GM12878 (cell line): ENCODE measurements at regions not wholly inside any gene's neighbourhood (a gene's known extent, or its start where the extent isn't known, plus 50 kb on each side); places are given as distances from the start of the nearest gene placed in this dataset.

ENCODE experiments used
- ATAC-seq: fragments of 200-7000 bp; cut with Tn5 transposase; 3 replicates; pipeline ENCODE4 v1.9.1; 2020; ENCODE audit warnings: mild to moderate bottlenecking, moderate library complexity
- BruUV-seq: library from RNA; stranded (reverse); fragments of 400-500 nt; replicated peaks from 2 replicates; lab custom pipeline; 2021; lab: Mats Ljungman, UMichigan
- CTCF ChIA-PET: fragments of 300-600 bp; sonication (Branson Sonifier 250); formaldehyde crosslinking; extraction: SDS; loops from one replicate; lab custom pipeline; 2021; ENCODE audit warnings: inconsistent platforms; lab: Yijun Ruan, JAX
- POLR2A ChIA-PET: fragments of 350-600 bp; formaldehyde crosslinking; extraction: SDS; loops from one replicate; lab custom pipeline; 2021; ENCODE audit warnings: inconsistent platforms; lab: Charles Lee
- RAD21 ChIA-PET: fragments of 300-600 bp; sonication (Branson Sonifier 250); formaldehyde crosslinking; loops from one replicate; lab custom pipeline; 2023; ENCODE audit warnings: antibody characterized with exemption; ENCODE audit not compliant: unreplicated experiment; lab: Charles Lee
- SMC1A ChIA-PET: fragments of 300-600 bp; sonication (Branson Sonifier 250); formaldehyde crosslinking; loops from one replicate; lab custom pipeline; 2023; ENCODE audit not compliant: unreplicated experiment, uncharacterized antibody; lab: Charles Lee
- DNase-seq: peaks from one replicate; pipeline ENCODE4 v3.0.0-alpha.2; 2011; ENCODE audit warnings: low read depth, low spot score
- FAIRE-seq: peaks from 3 replicates; lab custom pipeline; 2011; peaks lifted over from hg19 to GRCh38; lab: Jason Lieb, UNC
- H2AFZ ChIP-seq: 2 replicates; pipeline ENCODE4 v1.6.0; 2011; ENCODE audit warnings: low read depth, low read length, control low read depth; ENCODE audit not compliant: control insufficient read depth
- H3K27ac ChIP-seq: 2 replicates; pipeline ENCODE4 v1.5.1; 2011; ENCODE audit warnings: control low read depth; ENCODE audit not compliant: control insufficient read depth, insufficient read depth
- H3K27me3 ChIP-seq, 2 experiments: replicated peaks in 1 of 2; 2 replicates each; pipeline versions ENCODE4 v1.6.0 to v1.6.1; 2011; ENCODE audit warnings: low read length in 1 of 2; ENCODE audit not compliant: control insufficient read depth in 2 of 2, insufficient read depth in 2 of 2
- H3K36me3 ChIP-seq, 2 experiments: 2 replicates each; pipeline ENCODE4 v1.5.1; 2011; ENCODE audit warnings: low read length in 1 of 2; ENCODE audit not compliant: control insufficient read depth in 2 of 2, insufficient read depth in 2 of 2
- H3K4me1 ChIP-seq: 2 replicates; pipeline ENCODE4 v1.6.1; 2011; ENCODE audit warnings: mild to moderate bottlenecking, low read length, moderate library complexity, mixed read lengths; ENCODE audit not compliant: control insufficient read depth, insufficient read depth
- H3K4me2 ChIP-seq: 2 replicates; pipeline ENCODE4 v1.6.0; 2011; ENCODE audit warnings: control low read depth; ENCODE audit not compliant: control insufficient read depth, insufficient read depth
- H3K4me3 ChIP-seq: fragments of 200-600 bp; sonication (generic); 2 replicates; pipeline ENCODE4 v1.5.1; 2016
- H3K79me2 ChIP-seq: 2 replicates; pipeline ENCODE4 v1.6.0; 2011; ENCODE audit warnings: low read length; ENCODE audit not compliant: control insufficient read depth, insufficient read depth
- H3K9ac ChIP-seq: 2 replicates; pipeline ENCODE4 v1.8.0; 2011; ENCODE audit warnings: low read length, control low read depth, mixed read lengths; ENCODE audit not compliant: control insufficient read depth, insufficient read depth
- H3K9me3 ChIP-seq: replicated peaks from 3 replicates; pipeline ENCODE4 v1.5.1; 2011; ENCODE audit warnings: mild to moderate bottlenecking, low read length; ENCODE audit not compliant: control insufficient read depth, insufficient read depth
- H4K20me1 ChIP-seq: 2 replicates; pipeline ENCODE4 v1.6.0; 2011; ENCODE audit not compliant: control insufficient read depth, insufficient read depth
- MEF2A ChIP-seq: IDR thresholded peaks from 2 replicates; pipeline ENCODE4 v1.6.1; 2011; ENCODE audit warnings: low read depth, mild to moderate bottlenecking, low read length, moderate library complexity; ENCODE audit not compliant: insufficient read depth
- PAX5 ChIP-seq: IDR thresholded peaks from 2 replicates; pipeline ENCODE4 v1.6.1; 2011; ENCODE audit warnings: low read depth, low read length, borderline replicate concordance
- RFX5 ChIP-seq: IDR thresholded peaks from 2 replicates; pipeline ENCODE4 v1.6.1; 2011; ENCODE audit warnings: low read depth, low read length, improper control_type of control experiment
- SREBF1 ChIP-seq: IDR thresholded peaks from 2 replicates; pipeline ENCODE4 v1.6.1; 2012; ENCODE audit warnings: mild to moderate bottlenecking, low read length
- SUZ12 ChIP-seq: fragments of 200-600 bp; sonication (generic); IDR thresholded peaks from one replicate; pipeline ENCODE4 v1.6.1; 2018; ENCODE audit warnings: antibody characterized with exemption, mild to moderate bottlenecking; ENCODE audit not compliant: unreplicated experiment
- WGBS: methylation state at CpG from one replicate; pipeline ENCODE4 v1.1.6; 2016; ENCODE audit warnings: low lambda C conversion rate; ENCODE audit not compliant: insufficient replicate concordance, insufficient coverage; ENCODE audit errors: missing lambda C conversion rate; 5-methylcytosine and 5-hydroxymethylcytosine counted together
- in situ Hi-C: fragments of 300-500 bp; cut with MboI; formaldehyde crosslinking; loops from 9 replicates; pipeline ENCODE4 v1.14.3; 2018; ENCODE audit warnings: mixed read lengths
- intact Hi-C: fragments of 100-400 bp; cut with micrococcal nuclease; formaldehyde crosslinking; loops from one replicate; pipeline ENCODE4 v1.14.2; 2022; ENCODE audit not compliant: unreplicated experiment
- TF ChIP-seq, protein P1 (sequence below): fragments of 450-650 bp; IDR thresholded peaks from 2 replicates; pipeline ENCODE4 v1.6.1; 2017; ENCODE audit warnings: mild to moderate bottlenecking, moderate library complexity
- TF ChIP-seq, protein P2 (sequence below): fragments of 450-650 bp; conservative IDR thresholded peaks from 2 replicates; pipeline ENCODE4 v1.6.1; 2017; ENCODE audit warnings: mild to moderate bottlenecking, moderate library complexity
- TF ChIP-seq, protein P3 (sequence below): fragments of 450-650 bp; formaldehyde crosslinking; IDR thresholded peaks from 2 replicates; pipeline ENCODE4 v1.4.0; 2022; ENCODE audit warnings: mild to moderate bottlenecking, moderate library complexity

DNA sequence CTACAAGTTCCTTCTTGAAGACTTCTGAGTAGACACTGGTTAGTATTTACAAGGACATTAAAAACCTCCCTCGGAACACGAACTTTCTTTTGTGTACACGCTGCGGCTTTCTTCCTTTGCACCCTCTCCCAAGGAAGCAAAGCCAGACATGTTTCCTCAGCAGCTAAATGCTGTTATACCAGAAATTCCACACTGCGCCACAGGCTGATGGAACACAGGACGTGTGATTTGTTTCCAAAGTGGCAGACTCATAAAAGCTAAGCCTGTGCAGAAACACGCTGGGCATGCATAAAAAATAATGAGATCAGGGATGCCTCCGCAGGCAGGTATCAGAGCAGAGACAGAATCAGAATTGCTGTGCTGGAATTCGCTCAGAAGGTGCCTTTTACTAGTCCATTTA lies 73.0 kb upstream of the RGPD5 start:
- ChIA-PET CTCF (no interaction called here), POLR2A (no interaction called here), RAD21 (interaction anchor here (1.0 kb wide), 1 partner anchor 109 kb away, joined by 3 read pairs; no protein-coding TSS in a partner anchor), SMC1A (interaction anchor here (1.3 kb wide), 1 partner anchor 14 kb away, joined by 5 read pairs; no protein-coding TSS in a partner anchor)
- Histone ChIP-seq H3K79me2 (no peaks in the 10 kb centered on the region), H4K20me1 (no peaks in the 10 kb centered on the region), H3K4me2 (no peak overlapping the region), H2AFZ (no peak overlapping the region), H3K27ac (no peak overlapping the region), H3K27me3 (no peaks in the 10 kb centered on the region), H3K4me3 (no peak overlapping the region), H3K9ac (no peak overlapping the region), H3K4me1 (no peaks in the 10 kb centered on the region), H3K9me3 (no peaks in the 10 kb centered on the region; the same call in 2 of the 3 replicates), H3K36me3 (no peaks in the 10 kb centered on the region)
- in situ Hi-C loops (no loop called here), intact Hi-C loops (no loop called here)
- BruUV-seq, result no TSS peak
- TF ChIP-seq MEF2A, result no peak
- TF ChIP-seq, protein P1, sequence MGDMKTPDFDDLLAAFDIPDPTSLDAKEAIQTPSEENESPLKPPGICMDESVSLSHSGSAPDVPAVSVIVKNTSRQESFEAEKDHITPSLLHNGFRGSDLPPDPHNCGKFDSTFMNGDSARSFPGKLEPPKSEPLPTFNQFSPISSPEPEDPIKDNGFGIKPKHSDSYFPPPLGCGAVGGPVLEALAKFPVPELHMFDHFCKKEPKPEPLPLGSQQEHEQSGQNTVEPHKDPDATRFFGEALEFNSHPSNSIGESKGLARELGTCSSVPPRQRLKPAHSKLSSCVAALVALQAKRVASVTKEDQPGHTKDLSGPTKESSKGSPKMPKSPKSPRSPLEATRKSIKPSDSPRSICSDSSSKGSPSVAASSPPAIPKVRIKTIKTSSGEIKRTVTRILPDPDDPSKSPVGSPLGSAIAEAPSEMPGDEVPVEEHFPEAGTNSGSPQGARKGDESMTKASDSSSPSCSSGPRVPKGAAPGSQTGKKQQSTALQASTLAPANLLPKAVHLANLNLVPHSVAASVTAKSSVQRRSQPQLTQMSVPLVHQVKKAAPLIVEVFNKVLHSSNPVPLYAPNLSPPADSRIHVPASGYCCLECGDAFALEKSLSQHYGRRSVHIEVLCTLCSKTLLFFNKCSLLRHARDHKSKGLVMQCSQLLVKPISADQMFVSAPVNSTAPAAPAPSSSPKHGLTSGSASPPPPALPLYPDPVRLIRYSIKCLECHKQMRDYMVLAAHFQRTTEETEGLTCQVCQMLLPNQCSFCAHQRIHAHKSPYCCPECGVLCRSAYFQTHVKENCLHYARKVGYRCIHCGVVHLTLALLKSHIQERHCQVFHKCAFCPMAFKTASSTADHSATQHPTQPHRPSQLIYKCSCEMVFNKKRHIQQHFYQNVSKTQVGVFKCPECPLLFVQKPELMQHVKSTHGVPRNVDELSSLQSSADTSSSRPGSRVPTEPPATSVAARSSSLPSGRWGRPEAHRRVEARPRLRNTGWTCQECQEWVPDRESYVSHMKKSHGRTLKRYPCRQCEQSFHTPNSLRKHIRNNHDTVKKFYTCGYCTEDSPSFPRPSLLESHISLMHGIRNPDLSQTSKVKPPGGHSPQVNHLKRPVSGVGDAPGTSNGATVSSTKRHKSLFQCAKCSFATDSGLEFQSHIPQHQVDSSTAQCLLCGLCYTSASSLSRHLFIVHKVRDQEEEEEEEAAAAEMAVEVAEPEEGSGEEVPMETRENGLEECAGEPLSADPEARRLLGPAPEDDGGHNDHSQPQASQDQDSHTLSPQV, result no peak
- TF ChIP-seq SUZ12, result no peak
- TF ChIP-seq PAX5, result no peak
- no peak for TF ChIP-seq SREBF1
- TF ChIP-seq, protein P2, sequence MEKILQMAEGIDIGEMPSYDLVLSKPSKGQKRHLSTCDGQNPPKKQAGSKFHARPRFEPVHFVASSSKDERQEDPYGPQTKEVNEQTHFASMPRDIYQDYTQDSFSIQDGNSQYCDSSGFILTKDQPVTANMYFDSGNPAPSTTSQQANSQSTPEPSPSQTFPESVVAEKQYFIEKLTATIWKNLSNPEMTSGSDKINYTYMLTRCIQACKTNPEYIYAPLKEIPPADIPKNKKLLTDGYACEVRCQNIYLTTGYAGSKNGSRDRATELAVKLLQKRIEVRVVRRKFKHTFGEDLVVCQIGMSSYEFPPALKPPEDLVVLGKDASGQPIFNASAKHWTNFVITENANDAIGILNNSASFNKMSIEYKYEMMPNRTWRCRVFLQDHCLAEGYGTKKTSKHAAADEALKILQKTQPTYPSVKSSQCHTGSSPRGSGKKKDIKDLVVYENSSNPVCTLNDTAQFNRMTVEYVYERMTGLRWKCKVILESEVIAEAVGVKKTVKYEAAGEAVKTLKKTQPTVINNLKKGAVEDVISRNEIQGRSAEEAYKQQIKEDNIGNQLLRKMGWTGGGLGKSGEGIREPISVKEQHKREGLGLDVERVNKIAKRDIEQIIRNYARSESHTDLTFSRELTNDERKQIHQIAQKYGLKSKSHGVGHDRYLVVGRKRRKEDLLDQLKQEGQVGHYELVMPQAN, result no peak
- TF ChIP-seq, protein P3, sequence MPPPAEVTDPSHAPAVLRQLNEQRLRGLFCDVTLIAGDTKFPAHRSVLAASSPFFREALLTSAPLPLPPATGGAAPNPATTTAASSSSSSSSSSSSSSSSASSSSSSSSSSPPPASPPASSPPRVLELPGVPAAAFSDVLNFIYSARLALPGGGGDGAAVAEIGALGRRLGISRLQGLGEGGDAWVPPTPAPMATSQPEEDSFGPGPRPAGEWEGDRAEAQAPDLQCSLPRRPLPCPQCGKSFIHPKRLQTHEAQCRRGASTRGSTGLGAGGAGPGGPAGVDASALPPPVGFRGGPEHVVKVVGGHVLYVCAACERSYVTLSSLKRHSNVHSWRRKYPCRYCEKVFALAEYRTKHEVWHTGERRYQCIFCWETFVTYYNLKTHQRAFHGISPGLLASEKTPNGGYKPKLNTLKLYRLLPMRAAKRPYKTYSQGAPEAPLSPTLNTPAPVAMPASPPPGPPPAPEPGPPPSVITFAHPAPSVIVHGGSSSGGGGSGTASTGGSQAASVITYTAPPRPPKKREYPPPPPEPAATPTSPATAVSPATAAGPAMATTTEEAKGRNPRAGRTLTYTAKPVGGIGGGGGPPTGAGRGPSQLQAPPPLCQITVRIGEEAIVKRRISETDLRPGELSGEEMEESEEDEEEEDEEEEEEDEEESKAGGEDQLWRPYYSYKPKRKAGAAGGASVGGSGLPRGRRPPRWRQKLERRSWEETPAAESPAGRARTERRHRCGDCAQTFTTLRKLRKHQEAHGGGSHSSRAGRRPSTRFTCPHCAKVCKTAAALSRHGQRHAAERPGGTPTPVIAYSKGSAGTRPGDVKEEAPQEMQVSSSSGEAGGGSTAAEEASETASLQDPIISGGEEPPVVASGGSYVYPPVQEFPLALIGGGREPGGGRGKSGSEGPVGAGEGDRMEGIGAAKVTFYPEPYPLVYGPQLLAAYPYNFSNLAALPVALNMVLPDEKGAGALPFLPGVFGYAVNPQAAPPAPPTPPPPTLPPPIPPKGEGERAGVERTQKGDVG (CRISPR knock-in tag), result no peak
- TF ChIP-seq RFX5, result no peak
- DNase-seq (no peak), FAIRE-seq (no peak), ATAC-seq (no peak)
- WGBS, result 57% methylated on average over 9 of the region's 9 CpGs
